ENCODE measurements at regions not wholly inside any gene's neighbourhood (a gene's known extent, or its start where the extent isn't known, plus 50 kb on each side); places are given as distances from the start of the nearest gene placed in this dataset.

GRCh38 chrX:87727620-87728019 lies 210.0 kb downstream of the KLHL4 start:
- Histone ChIP-seq H3K4me3 (IDR thresholded peaks at IDR 0.05; ENCODE audit: insufficient read depth, low read depth, low read length) (no peak overlapping the region), H3K36me3 (ENCODE audit: insufficient read depth) (no peaks in the 10 kb centered on the region), H3K27ac (no peak overlapping the region), H3K79me2 (ENCODE audit: insufficient read depth, low read depth) (no peaks in the 10 kb centered on the region), H4K20me1 (ENCODE audit: insufficient read depth) (no peaks in the 10 kb centered on the region), H3K4me2 (no peak overlapping the region), H3K9ac (no peak overlapping the region), H3K27me3 (ENCODE audit: insufficient read depth, low read depth) (no peaks in the 10 kb centered on the region), H3K4me1 (ENCODE audit: low read depth, poor library complexity, severe bottlenecking) (no peaks in the 10 kb centered on the region), H2AFZ (ENCODE audit: low read depth) (no peak overlapping the region)
- TF ChIP-seq CTCF (conservative IDR thresholded peaks at IDR 0.05; ENCODE audit: low read depth, low read length) = no peak

DNA sequence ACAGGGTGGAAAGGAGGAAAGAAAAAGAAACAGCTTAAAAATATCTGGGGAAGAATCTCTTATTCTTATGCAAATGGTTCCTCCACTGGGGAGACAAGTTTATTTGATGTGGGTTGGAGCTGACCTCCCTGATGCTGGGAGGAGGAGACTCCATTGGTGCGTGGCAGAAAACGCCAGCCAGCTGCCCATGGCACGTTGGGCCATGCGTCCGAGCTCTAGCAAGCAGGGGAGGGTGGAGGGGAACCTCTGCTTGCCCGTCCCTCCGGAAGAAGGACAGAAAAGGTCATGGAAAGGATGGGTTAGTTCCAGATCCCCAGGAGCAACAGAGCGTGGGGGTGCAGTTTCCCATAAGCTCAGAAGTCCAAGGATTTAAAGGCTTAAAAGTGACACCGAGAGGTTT lies 210.4 kb downstream of the KLHL4 start:
- H3K4me1 ChIP-seq (ENCODE audit: low read depth, poor library complexity, severe bottlenecking) = no peaks in the 10 kb centered on the region
- no peak overlapping the region for H3K9ac ChIP-seq
- no peak overlapping the region for H2AFZ ChIP-seq (ENCODE audit: low read depth)
- no peaks in the 10 kb centered on the region for H3K27me3 ChIP-seq (ENCODE audit: insufficient read depth, low read depth)
- no peak overlapping the region for H3K27ac ChIP-seq
- H3K4me3 ChIP-seq (IDR thresholded peaks at IDR 0.05; ENCODE audit: insufficient read depth, low read depth, low read length) = no peak overlapping the region
- no peak overlapping the region for H3K4me2 ChIP-seq
- no peak for TF ChIP-seq CTCF (conservative IDR thresholded peaks at IDR 0.05; ENCODE audit: low read depth, low read length)
- H3K79me2 ChIP-seq (ENCODE audit: insufficient read depth, low read depth) = no peaks in the 10 kb centered on the region
- no peaks in the 10 kb centered on the region for H4K20me1 ChIP-seq (ENCODE audit: insufficient read depth)
- no peaks in the 10 kb centered on the region for H3K36me3 ChIP-seq (ENCODE audit: insufficient read depth)

DNA sequence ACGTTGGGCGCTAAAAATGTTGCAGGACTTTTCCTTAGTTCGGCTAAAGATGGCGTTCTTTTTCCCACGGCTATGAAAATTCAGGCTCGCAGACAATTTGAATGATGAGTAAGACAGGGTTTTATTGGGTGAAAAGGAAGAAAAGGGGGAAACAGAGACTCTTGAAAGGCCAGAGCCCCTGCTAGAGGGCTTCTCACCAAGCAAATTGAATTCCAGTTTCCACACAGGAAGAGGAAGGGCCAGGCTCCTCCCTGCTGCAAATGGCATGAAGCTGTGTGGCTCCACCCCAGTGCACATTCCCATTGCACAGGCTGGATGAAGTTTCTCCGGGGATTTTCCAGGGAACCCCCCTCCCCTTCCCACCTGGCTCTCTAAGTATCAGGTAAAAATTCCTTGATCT lies 210.9 kb downstream of the KLHL4 start:
- H3K27me3 ChIP-seq (ENCODE audit: insufficient read depth, low read depth) = no peaks in the 10 kb centered on the region
- no peak overlapping the region for H3K9ac ChIP-seq
- H4K20me1 ChIP-seq (ENCODE audit: insufficient read depth) = no peaks in the 10 kb centered on the region
- no peak overlapping the region for H3K27ac ChIP-seq
- H2AFZ ChIP-seq (ENCODE audit: low read depth) = no peak overlapping the region
- H3K79me2 ChIP-seq (ENCODE audit: insufficient read depth, low read depth) = no peaks in the 10 kb centered on the region
- no peaks in the 10 kb centered on the region for H3K4me1 ChIP-seq (ENCODE audit: low read depth, poor library complexity, severe bottlenecking)
- no peaks in the 10 kb centered on the region for H3K36me3 ChIP-seq (ENCODE audit: insufficient read depth)
- no peak overlapping the region for H3K4me2 ChIP-seq
- H3K4me3 ChIP-seq (IDR thresholded peaks at IDR 0.05; ENCODE audit: insufficient read depth, low read depth, low read length) = no peak overlapping the region
- TF ChIP-seq CTCF (conservative IDR thresholded peaks at IDR 0.05; ENCODE audit: low read depth, low read length) = no peak

DNA sequence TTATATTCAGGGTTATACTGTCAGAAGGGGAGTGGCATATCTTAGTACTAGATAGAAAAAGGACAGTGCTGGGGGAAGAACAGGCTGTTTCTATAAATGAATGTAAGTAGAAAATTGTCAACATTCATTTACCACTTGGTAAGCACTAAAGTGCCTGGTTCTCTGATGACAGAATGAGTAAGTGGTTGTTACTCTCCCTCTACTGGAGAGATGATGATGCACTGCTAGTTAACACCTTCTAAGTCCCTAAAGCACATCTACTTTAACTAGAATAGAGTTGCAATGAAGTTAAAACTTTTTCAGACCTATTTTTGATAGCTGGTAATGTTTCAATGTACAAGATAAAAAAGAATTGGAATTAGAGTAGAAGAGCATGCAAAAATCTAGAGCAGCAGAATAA lies 214.5 kb downstream of the KLHL4 start:
- Histone ChIP-seq H3K27ac (no peak overlapping the region), H3K36me3 (ENCODE audit: insufficient read depth) (no peaks in the 10 kb centered on the region), H3K79me2 (ENCODE audit: insufficient read depth, low read depth) (no peaks in the 10 kb centered on the region), H3K4me3 (IDR thresholded peaks at IDR 0.05; ENCODE audit: insufficient read depth, low read depth, low read length) (no peak overlapping the region), H2AFZ (ENCODE audit: low read depth) (no peak overlapping the region), H3K27me3 (ENCODE audit: insufficient read depth, low read depth) (no peaks in the 10 kb centered on the region), H4K20me1 (ENCODE audit: insufficient read depth) (no peaks in the 10 kb centered on the region), H3K4me1 (ENCODE audit: low read depth, poor library complexity, severe bottlenecking) (no peaks in the 10 kb centered on the region), H3K4me2 (no peak overlapping the region), H3K9ac (no peak overlapping the region)
- no peak for TF ChIP-seq CTCF (conservative IDR thresholded peaks at IDR 0.05; ENCODE audit: low read depth, low read length)

- Histone ChIP-seq H3K4me3 (IDR thresholded peaks at IDR 0.05; ENCODE audit: insufficient read depth, low read depth, low read length) (no peak overlapping the region), H3K36me3 (ENCODE audit: insufficient read depth) (no peaks in the 10 kb centered on the region), H3K27me3 (ENCODE audit: insufficient read depth, low read depth) (no peaks in the 10 kb centered on the region), H3K9ac (no peak overlapping the region), H3K4me2 (no peak overlapping the region), H3K27ac (no peak overlapping the region), H2AFZ (ENCODE audit: low read depth) (no peak overlapping the region), H3K79me2 (ENCODE audit: insufficient read depth, low read depth) (no peaks in the 10 kb centered on the region), H4K20me1 (ENCODE audit: insufficient read depth) (no peaks in the 10 kb centered on the region), H3K4me1 (ENCODE audit: low read depth, poor library complexity, severe bottlenecking) (no peaks in the 10 kb centered on the region)
- no peak for TF ChIP-seq CTCF (conservative IDR thresholded peaks at IDR 0.05; ENCODE audit: low read depth, low read length)
Measured at GRCh38 chrX:87736576-87736975, 219.0 kb downstream of the KLHL4 start.

Data from KMS-11 (cell line).